Colon (tissue), 2 donors: ENCODE measurements at regions not wholly inside any gene's neighbourhood (a gene's known extent, or its start where the extent isn't known, plus 50 kb on each side); places are given as distances from the start of the nearest gene placed in this dataset.
"Not testable (repeated sequence)": the region's sequence is repeated elsewhere in the genome, so short reads cannot be mapped to it uniquely, and the experiment has no call there.

Experiments used
- FAIRE-seq: peaks from 2 replicates; lab custom pipeline; 2012; peaks lifted over from hg19 to GRCh38; lab: Jason Lieb, UNC
- donor health status: control.
- donor health status: control.

DNA sequence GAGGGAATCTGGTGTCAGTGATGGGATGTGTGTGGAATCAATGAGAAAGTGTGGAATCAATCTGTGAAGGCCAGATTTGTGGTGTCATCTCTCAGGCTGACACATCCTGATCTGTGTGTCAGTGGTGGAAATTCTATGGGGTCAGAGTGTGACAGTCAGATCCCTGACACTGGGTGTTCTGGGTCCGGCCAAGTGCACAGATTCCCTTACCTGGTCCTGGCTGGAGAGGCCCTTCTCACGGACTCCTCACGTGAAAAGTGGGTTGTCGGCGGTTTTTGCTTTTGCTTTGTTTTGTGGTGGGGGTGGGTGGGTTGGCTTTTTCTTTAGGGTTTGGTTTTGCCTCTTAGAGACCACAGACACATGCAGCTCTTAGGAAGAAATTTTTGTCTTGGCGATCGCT, 618.0 kb downstream of the KCNJ18 start:
- not testable (repeated sequence) for FAIRE-seq

DNA sequence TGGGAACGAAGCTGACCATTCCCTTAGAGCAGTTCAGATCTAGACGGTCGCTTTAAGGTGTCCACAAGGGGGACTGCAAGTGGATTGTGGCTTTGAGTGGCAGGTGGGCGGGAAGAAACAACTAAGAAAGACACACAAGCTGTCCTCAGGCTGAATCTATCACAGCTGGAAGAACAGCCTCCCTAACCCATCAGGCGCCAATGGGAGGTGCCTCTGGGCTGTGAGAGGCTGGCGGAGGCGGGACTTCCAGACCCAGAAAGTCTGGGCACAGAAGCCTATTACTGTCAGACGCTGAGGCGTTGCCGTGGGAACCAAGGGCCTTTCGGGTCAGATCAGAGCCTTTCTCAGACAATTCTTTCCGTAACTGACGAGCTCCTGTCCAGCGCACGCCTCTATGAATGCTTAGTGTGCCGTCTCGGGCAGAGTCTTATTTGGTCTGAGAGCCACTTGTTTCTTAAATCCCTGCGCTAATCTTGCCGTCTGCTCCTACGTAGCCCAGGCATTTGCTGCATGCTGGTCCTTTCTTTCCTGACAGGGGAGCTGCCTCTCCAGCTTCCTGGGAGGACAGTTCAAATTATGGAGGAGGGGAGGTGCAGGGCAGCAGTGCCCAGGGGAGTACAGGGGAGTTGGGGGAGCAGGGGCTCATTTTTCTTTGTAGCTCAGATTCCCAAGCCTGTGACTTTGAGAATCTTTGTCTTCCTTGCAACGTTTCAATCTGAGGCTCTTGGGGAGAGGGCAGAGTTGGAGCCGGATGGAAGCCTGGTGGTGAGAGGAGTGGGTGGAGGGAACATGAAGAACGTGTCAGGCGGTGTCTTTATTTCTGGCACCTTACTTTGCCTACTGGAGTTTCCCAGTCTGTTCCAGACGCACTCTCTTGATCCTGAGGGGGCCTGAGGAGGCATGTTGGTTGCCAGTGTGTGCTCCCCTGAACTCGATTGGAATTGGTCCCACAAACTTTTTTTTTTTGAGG, 618.7 kb downstream of the KCNJ18 start:
- no peak for FAIRE-seq

DNA sequence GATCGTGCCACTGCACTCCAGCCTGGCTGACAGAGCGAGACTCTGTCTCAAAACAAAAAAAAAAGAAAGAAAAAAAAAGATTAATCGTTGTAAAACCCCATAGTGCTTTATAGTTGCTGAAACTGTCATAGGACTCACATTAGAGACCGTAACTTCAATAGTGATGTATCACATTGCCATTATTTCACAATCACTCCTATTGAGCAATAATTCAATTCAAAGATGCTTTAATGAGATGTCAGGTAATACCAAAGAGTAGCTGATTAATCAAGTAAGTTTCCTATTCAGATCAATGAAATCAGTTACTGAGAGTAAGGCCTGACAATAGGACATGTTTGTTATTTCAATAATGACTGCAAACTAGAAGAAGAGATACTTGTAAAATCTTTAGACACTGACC, 628.7 kb downstream of the KCNJ18 start:
- not testable (repeated sequence) for FAIRE-seq

GRCh38 chr17:22322893-22323550, 630.7 kb downstream of the KCNJ18 start:
- not testable (repeated sequence) for FAIRE-seq

DNA sequence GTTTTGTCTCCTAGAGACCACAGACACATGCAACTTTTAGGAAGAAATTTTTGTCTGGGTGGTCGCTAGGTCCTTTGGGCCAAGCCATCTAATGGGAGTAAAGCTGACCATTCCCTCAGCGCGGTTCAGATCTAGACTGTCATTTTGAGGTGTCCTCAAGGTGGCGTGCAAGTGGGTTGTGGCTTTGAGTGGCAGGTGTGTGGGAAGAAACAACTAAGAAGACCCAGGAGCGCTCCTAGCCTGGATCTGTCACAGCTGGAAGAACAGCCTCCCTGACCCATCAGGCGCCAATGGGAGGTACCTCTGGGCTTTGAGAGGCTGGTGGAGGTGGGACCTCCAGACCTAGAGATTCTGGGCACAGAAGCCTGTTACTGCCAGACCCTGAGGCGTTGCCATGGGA, 645.1 kb downstream of the KCNJ18 start:
- no peak for FAIRE-seq

DNA sequence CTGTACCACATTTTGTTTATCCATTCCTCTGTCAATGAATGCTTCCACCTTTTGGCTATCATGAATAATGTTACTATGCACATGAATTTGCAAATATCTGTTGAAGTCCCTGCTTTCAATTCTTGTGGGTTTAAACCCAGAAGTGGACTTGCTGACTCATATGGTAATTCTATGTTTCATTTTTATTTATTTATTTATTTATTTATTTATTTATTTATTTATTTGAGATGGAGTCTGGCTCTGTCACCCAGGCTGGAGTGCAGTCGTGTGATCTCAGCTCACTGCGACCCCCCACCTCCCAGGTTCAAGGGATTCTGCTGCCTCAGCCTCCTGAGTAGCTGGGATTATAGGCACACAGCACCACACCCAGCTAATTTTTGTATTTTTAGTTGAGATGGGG, 664.3 kb downstream of the KCNJ18 start:
- FAIRE-seq = not testable (repeated sequence)

DNA sequence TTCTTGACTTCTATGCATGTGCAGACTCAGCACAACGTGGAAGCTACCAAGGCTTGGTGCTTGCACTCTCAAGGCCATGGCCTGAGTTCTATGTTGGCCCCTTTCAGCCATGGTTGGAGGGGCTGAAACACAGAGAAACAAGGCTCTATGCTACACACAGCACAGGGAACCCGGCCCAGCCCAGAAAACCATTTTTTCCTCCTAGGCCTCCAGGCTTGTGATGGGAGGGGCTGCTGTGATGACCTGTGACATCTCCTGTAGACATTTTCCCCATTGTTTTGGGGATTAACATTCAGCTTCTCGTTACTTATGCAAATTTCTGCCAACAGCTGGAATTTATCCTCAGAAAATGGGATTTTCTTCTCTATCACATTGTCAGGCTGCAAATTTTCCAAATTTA, 678.7 kb downstream of the KCNJ18 start:
- FAIRE-seq = not testable (repeated sequence)

- FAIRE-seq = no peak
Observed at GRCh38 chr17:22373911-22374310, 681.6 kb downstream of the KCNJ18 start.

- FAIRE-seq = no peak
Observed at GRCh38 chr17:22374741-22375140, 682.4 kb downstream of the KCNJ18 start.

DNA sequence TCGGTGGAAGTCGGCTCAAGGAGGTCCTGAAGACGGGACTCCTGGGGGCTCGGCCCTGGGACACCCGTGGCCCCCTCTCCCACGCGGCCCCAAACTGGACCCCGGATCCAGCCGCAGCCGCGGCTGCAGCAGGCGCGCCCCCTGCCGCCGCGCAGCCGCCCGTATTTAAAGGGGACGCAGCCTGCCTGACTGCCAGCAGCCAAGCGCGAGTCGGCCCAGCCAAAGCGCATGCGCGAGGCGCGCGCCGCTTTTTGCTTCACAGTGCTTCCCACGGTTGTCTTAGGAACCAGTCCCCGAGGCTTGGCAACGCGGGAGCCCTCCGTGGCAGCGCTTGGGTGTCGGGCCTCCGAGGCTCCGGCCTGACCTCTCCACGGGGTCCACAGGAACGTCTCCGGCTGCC, 684.4 kb downstream of the KCNJ18 start:
- FAIRE-seq = not testable (repeated sequence)

GRCh38 chr17:22378748-22379147, 686.4 kb downstream of the KCNJ18 start:
- FAIRE-seq = not testable (repeated sequence)

DNA sequence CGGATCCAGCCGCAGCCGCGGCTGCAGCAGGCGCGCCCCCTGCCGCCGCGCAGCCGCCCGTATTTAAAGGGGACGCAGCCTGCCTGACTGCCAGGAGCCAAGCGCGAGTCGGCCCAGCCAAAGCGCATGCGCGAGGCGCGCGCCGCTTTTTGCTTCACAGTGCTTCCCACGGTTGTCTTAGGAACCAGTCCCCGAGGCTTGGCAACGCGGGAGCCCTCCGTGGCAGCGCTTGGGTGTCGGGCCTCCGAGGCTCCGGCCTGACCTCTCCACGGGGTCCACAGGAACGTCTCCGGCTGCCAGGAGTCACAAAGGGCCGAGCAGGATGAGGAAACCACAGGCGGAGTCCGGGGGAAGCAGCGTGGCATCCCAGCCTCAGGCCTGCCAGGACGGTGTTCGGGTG, 689.3 kb downstream of the KCNJ18 start:
- not testable (repeated sequence) for FAIRE-seq

DNA sequence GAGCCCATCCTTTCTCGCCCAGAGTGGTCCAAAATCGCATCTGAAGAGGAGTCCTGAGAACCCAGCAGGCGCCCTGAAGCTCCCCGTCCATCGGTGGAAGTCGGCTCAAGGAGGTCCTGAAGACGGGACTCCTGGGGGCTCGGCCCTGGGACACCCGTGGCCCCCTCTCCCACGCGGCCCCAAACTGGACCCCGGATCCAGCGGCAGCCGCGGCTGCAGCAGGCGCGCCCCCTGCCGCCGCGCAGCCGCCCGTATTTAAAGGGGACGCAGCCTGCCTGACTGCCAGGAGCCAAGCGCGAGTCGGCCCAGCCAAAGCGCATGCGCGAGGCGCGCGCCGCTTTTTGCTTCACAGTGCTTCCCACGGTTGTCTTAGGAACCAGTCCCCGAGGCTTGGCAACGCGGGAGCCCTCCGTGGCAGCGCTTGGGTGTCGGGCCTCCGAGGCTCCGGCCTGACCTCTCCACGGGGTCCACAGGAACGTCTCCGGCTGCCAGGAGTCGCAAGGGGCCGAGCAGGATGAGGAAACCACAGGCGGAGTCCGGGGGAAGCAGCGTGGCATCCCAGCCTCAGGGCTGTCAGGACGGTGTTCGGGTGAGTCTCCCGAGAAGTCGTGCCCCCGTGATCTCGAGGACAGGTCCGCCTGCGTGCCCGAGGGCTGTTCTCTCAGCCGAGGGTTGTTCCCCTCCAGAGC, 691.6 kb downstream of the KCNJ18 start:
- FAIRE-seq = not testable (repeated sequence)

GRCh38 chr17:22384461-22384800, 692.1 kb downstream of the KCNJ18 start:
- FAIRE-seq = not testable (repeated sequence)

- not testable (repeated sequence) for FAIRE-seq
Observed at GRCh38 chr17:22398446-22398845, 706.1 kb downstream of the KCNJ18 start.

DNA sequence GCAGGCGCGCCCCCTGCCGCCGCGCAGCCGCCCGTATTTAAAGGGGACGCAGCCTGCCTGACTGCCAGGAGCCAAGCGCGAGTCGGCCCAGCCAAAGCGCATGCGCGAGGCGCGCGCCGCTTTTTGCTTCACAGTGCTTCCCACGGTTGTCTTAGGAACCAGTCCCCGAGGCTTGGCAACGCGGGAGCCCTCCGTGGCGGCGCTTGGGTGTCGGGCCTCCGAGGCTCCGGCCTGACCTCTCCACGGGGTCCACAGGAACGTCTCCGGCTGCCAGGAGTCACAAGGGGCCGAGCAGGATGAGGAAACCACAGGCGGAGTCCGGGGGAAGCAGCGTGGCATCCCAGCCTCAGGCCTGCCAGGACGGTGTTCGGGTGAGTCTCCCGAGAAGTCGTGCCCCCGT, 706.7 kb downstream of the KCNJ18 start:
- FAIRE-seq = not testable (repeated sequence)

DNA sequence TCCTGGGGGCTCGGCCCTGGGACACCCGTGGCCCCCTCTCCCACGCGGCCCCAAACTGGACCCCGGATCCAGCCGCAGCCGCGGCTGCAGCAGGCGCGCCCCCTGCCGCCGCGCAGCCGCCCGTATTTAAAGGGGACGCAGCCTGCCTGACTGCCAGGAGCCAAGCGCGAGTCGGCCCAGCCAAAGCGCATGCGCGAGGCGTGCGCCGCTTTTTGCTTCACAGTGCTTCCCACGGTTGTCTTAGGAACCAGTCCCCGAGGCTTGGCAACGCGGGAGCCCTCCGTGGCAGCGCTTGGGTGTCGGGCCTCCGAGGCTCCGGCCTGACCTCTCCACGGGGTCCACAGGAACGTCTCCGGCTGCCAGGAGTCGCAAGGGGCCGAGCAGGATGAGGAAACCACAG, 712.8 kb downstream of the KCNJ18 start:
- not testable (repeated sequence) for FAIRE-seq

GRCh38 chr17:22409160-22409751, 716.9 kb downstream of the KCNJ18 start:
- FAIRE-seq = no peak

DNA sequence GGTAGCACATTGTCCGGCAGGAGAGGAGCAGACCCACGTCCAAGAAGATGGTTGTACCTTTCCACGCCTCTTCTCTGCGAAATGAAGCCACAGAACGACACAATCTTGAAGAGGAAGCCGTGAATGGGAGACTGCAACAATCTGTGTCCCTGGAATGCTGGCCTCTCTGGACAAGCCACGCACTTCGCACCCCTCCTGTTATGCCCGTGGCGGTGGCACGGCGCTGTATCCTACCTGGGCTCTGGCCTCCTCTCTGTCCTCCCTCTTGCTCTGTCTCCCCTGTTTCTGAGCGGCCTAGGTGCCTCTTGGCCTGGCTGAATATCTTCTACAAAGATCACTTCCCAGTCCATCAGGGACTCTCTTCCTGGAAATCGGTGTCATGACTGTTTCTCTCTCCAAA, 717.8 kb downstream of the KCNJ18 start:
- FAIRE-seq = no peak

DNA sequence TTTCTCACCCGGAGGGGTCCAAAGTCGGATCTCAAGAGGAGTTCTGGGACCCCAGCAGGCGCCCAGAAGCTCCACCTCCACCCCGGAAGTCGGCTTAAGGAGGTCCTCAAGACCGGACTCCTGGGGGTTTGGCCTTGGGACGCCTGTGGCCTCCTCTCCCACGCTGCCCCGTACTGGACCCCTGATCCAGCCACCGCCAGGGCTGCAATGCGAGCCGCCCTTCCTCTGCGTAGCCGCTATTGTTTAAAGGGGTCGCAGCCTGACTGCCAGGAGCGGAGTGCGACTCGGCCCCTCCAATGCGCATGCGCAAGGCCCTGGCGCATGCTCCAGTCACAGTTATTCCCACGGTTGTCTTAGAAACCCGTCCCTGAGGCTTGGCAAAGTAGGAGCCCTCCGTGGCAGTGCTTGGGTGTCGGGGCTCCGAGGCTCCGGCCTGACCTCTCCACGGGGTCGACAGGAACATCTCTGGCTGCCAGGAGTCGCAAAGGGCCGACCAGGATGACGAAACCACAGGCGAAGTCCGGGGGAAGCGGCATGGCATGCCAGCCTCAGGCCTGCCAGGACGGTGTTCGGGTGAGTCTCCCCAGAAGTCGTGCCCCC, 719.0 kb downstream of the KCNJ18 start:
- no peak for FAIRE-seq

DNA sequence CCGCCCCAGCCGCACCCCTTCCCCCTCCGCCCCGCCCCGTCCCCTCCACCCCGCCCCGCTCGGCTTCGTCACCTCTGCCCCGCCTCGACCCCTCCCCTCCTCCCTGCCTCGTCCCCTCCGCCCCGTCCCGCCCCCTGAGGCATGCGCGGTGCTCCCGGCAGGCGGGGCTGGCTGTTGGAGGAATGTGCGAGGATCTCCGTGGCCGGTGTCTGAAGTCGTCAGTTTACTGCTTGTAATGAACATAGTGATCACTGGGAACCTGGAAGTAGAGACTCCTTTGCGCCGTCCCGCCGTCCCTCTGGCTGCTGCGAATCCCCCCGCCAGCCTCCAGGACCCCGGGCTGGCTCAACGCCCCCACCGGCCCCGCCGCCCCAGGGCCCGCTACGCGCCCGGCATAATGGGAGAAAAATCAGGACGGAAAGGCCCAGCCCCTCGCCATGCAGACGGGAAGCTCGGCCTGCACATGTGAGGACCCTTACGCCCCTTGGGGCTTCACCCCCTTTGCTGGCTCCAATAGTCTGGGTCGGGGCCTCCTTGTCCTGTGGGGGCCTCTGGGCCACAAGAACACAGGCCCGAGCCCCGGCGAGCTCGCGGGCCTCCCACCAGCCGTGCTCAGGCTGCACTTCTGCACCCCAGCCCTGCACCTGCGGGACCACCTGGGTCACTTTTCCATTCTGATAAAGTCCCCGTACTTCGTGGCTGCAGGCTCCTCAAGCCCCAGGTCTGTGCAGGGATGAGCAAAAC, 743.1 kb downstream of the KCNJ18 start:
- FAIRE-seq = no peak
